ENCODE measurements at regions not wholly inside any gene's neighbourhood (a gene's known extent, or its start where the extent isn't known, plus 50 kb on each side); places are given as distances from the start of the nearest gene placed in this dataset.

GRCh38 chr10:28188526-28188925 is 114.3 kb downstream of the MPP7 start:
- Histone ChIP-seq H3K4me3 (ENCODE audit: low read depth in 1 of 2, low read length in 1 of 2) (no peak overlapping the region), H3K4me1 (ENCODE audit: control insufficient read depth in 1 of 2, insufficient read depth in 1 of 2, low read depth in 1 of 2, low read length in 1 of 2) (no peaks in the 10 kb centered on the region)
- TF ChIP-seq CTCF (IDR thresholded peaks at IDR 0.05): no peak

GRCh38 chr10:28186887-28187578 is 115.8 kb downstream of the MPP7 start:
- no peaks in the 10 kb centered on the region for H3K9me3 ChIP-seq
- H3K27ac ChIP-seq: no peak overlapping the region
- no peaks in the 10 kb centered on the region for H3K36me3 ChIP-seq
- H3K4me1 ChIP-seq (ENCODE audit: control insufficient read depth in 1 of 2, insufficient read depth in 1 of 2, low read depth in 1 of 2, low read length in 1 of 2): no peaks in the 10 kb centered on the region
- TF ChIP-seq CTCF (IDR thresholded peaks at IDR 0.05): no peak
- no peak overlapping the region for H3K4me3 ChIP-seq (ENCODE audit: low read depth in 1 of 2, low read length in 1 of 2)
- H3K27me3 ChIP-seq: no peaks in the 10 kb centered on the region

More at GRCh38 chr10:28188526-28188925, 114.3 kb downstream of the MPP7 start:
- no peaks in the 10 kb centered on the region for H3K27me3 ChIP-seq
- no peaks in the 10 kb centered on the region for H3K9me3 ChIP-seq
- H3K36me3 ChIP-seq: no peaks in the 10 kb centered on the region
- H3K27ac ChIP-seq: no peak overlapping the region

- H3K36me3 ChIP-seq: no peaks in the 10 kb centered on the region
- no peak overlapping the region for H3K27ac ChIP-seq
- no peaks in the 10 kb centered on the region for H3K9me3 ChIP-seq
- H3K4me1 ChIP-seq (ENCODE audit: control insufficient read depth in 1 of 2, insufficient read depth in 1 of 2, low read depth in 1 of 2, low read length in 1 of 2): no peaks in the 10 kb centered on the region
- H3K4me3 ChIP-seq (ENCODE audit: low read depth in 1 of 2, low read length in 1 of 2): no peak overlapping the region
- no peaks in the 10 kb centered on the region for H3K27me3 ChIP-seq
- no peak for TF ChIP-seq CTCF (IDR thresholded peaks at IDR 0.05)
These were observed 116.4 kb downstream of the MPP7 start for GRCh38 chr10:28186461-28186860.

- no peak for TF ChIP-seq CTCF (IDR thresholded peaks at IDR 0.05)
- no peaks in the 10 kb centered on the region for H3K9me3 ChIP-seq
These were observed 118.1 kb downstream of the MPP7 start for GRCh38 chr10:28184810-28185209.

GRCh38 chr10:28181478-28182096 is 121.3 kb downstream of the MPP7 start:
- Histone ChIP-seq H3K27me3 (no peaks in the 10 kb centered on the region), H3K4me1 (ENCODE audit: control insufficient read depth in 1 of 2, insufficient read depth in 1 of 2, low read depth in 1 of 2, low read length in 1 of 2) (peaks cover 7 to 17% of the 10 kb centered on the region in 2 experiments), H3K27ac (no peak overlapping the region), H3K9me3 (no peaks in the 10 kb centered on the region), H3K36me3 (no peaks in the 10 kb centered on the region), H3K4me3 (ENCODE audit: low read depth in 1 of 2, low read length in 1 of 2) (no peak overlapping the region)
- TF ChIP-seq CTCF (IDR thresholded peaks at IDR 0.05): no peak

More at GRCh38 chr10:28184810-28185209, 118.1 kb downstream of the MPP7 start:
- H3K4me3 ChIP-seq (ENCODE audit: low read depth in 1 of 2, low read length in 1 of 2): no peak overlapping the region
- H3K4me1 ChIP-seq (ENCODE audit: control insufficient read depth in 1 of 2, insufficient read depth in 1 of 2, low read depth in 1 of 2, low read length in 1 of 2): no peaks in the 10 kb centered on the region
- H3K27me3 ChIP-seq: no peaks in the 10 kb centered on the region
- no peak overlapping the region for H3K27ac ChIP-seq
- no peaks in the 10 kb centered on the region for H3K36me3 ChIP-seq

Measured in neutrophil (primary cell).